HG03575 (cell line): ENCODE measurements at regions not wholly inside any gene's neighbourhood (a gene's known extent, or its start where the extent isn't known, plus 50 kb on each side); places are given as distances from the start of the nearest gene placed in this dataset.
"Not testable (repeated sequence)": the region's sequence is repeated elsewhere in the genome, so short reads cannot be mapped to it uniquely, and the experiment has no call there.

Source experiments
- ATAC-seq: cut with Tn5 transposase; IDR thresholded peaks from one replicate; pipeline ENCODE4 v1.9.1; 2021; ENCODE audit not compliant: unreplicated experiment, insufficient number of reproducible peaks, low FRiP score; ENCODE audit errors: extremely low read depth

DNA sequence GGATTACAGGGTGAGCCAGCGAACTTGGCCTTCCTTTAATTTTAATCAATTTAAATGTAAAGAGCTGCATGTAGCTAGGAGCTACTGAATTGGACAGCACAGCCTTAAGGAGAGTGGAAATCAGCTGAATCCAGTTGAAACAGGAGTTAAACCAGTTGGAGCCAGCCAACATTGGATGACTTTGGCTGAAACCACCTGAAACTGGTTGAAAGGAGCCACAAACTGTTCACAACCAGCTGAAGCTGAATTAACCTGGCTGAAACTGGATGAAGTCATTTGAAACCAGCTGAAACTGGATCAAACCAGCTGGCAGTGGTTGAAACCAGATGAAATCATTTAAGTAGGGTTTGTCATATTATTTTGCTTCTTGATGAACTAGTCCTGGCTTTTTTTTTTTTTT lies 121.3 kb upstream of the TRIM73 start:
- ATAC-seq = not testable (repeated sequence)
